A673 (cell line): ENCODE measurements at regions not wholly inside any gene's neighbourhood (a gene's known extent, or its start where the extent isn't known, plus 50 kb on each side); places are given as distances from the start of the nearest gene placed in this dataset.

Source experiments
- BruUV-seq: library from RNA; stranded (reverse); fragments of 400-500 nt; replicated peaks from 2 replicates; lab custom pipeline; 2021; lab: Mats Ljungman, UMichigan
- CTCF ChIA-PET: fragments of 300-600 bp; sonication (Branson Sonifier 250); formaldehyde crosslinking; loops from one replicate; lab custom pipeline; 2022; ENCODE audit warnings: antibody characterized with exemption; lab: Charles Lee
- POLR2A ChIA-PET: fragments of 300-600 bp; sonication (Branson Sonifier 250); formaldehyde crosslinking; loops from one replicate; lab custom pipeline; 2022; ENCODE audit warnings: antibody characterized with exemption; ENCODE audit not compliant: low non-redundant PET; lab: Charles Lee
- DNase-seq: peaks from one replicate; pipeline ENCODE4 v3.0.0-alpha.2; 2015; ENCODE audit warnings: low spot score
- H3K27ac ChIP-seq: fragments of 200-600 bp; sonication (generic); 2 replicates; pipeline ENCODE4 v1.5.1; 2016; ENCODE audit warnings: mixed run types, low read depth, mild to moderate bottlenecking, mixed read lengths, antibody characterized with exemption, low read length; ENCODE audit not compliant: poor library complexity, severe bottlenecking
- H3K27me3 ChIP-seq: fragments of 200-600 bp; sonication (generic); replicated peaks from 2 replicates; pipeline ENCODE4 v1.6.1; 2017; ENCODE audit warnings: mixed run types, low read depth, mild to moderate bottlenecking, mixed read lengths, antibody characterized with exemption, low read length; ENCODE audit not compliant: insufficient read depth, poor library complexity
- H3K36me3 ChIP-seq: fragments of 200-600 bp; sonication (generic); 2 replicates; pipeline ENCODE4 v1.6.1; 2016; ENCODE audit warnings: mixed run types, mild to moderate bottlenecking, mixed read lengths, antibody characterized with exemption, low read length; ENCODE audit not compliant: insufficient read depth, poor library complexity, severe bottlenecking
- H3K4me1 ChIP-seq: fragments of 200-600 bp; sonication (generic); 2 replicates; pipeline ENCODE4 v1.6.1; 2017; ENCODE audit warnings: mixed run types, mild to moderate bottlenecking, mixed read lengths, antibody characterized with exemption, low read length; ENCODE audit not compliant: insufficient read depth, poor library complexity, severe bottlenecking
- H3K4me3 ChIP-seq: fragments of 200-600 bp; sonication (generic); 2 replicates; pipeline ENCODE4 v1.5.1; 2016; ENCODE audit warnings: low read depth, mixed run types, mild to moderate bottlenecking, mixed read lengths, low read length; ENCODE audit not compliant: poor library complexity, severe bottlenecking
- H3K9me3 ChIP-seq: fragments of 200-600 bp; sonication (generic); 2 replicates; pipeline ENCODE4 v1.6.1; 2016; ENCODE audit warnings: mixed run types, low read depth, mild to moderate bottlenecking, mixed read lengths, antibody characterized with exemption, low read length; ENCODE audit not compliant: poor library complexity, severe bottlenecking
- EZH2 ChIP-seq: fragments of 200-600 bp; sonication (generic); IDR thresholded peaks from 2 replicates; pipeline ENCODE4 v1.6.1; 2017; ENCODE audit warnings: borderline replicate concordance, low read depth, mild to moderate bottlenecking, mixed read lengths, antibody characterized with exemption, low read length; ENCODE audit not compliant: poor library complexity, severe bottlenecking
- intact Hi-C: fragments of 100-400 bp; cut with micrococcal nuclease; formaldehyde crosslinking; loops from one replicate; pipeline ENCODE4 v1.10.0; 2022; ENCODE audit not compliant: unreplicated experiment
- TF ChIP-seq, protein P1 (sequence below): fragments of 300-800, 200-600 bp; sonication (generic); conservative IDR thresholded peaks from 2 replicates; pipeline ENCODE4 v1.5.1; 2017; ENCODE audit warnings: low read depth, mild to moderate bottlenecking, antibody characterized with exemption, low read length, moderate library complexity, mixed read lengths

DNA sequence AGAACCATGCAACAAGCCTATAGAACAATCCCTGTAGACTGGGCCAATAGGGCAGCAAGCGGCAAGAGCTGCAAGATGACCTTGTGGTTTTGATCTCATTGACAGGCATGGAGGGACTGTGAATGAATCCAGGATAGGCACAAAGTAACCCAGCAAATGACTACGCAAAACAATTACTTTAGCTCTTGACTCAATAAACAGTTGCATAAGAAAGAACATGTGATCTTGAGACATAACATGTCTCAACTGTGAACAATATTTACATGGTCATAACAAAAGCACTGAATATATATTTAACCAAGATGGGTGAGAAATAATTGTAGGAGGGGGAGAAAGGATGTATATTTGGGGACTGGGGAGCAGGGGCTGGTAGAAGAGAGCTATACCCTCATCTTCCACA lies 313.7 kb upstream of the CDH5 start:
- no peak for TF ChIP-seq EZH2
- TF ChIP-seq, protein P1, sequence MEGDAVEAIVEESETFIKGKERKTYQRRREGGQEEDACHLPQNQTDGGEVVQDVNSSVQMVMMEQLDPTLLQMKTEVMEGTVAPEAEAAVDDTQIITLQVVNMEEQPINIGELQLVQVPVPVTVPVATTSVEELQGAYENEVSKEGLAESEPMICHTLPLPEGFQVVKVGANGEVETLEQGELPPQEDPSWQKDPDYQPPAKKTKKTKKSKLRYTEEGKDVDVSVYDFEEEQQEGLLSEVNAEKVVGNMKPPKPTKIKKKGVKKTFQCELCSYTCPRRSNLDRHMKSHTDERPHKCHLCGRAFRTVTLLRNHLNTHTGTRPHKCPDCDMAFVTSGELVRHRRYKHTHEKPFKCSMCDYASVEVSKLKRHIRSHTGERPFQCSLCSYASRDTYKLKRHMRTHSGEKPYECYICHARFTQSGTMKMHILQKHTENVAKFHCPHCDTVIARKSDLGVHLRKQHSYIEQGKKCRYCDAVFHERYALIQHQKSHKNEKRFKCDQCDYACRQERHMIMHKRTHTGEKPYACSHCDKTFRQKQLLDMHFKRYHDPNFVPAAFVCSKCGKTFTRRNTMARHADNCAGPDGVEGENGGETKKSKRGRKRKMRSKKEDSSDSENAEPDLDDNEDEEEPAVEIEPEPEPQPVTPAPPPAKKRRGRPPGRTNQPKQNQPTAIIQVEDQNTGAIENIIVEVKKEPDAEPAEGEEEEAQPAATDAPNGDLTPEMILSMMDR, result no peak
- no peaks in the 10 kb centered on the region for H3K36me3 ChIP-seq
- no peak overlapping the region for H3K27ac ChIP-seq
- no TSS peak for BruUV-seq
- no peak for DNase-seq
- no peaks in the 10 kb centered on the region for H3K27me3 ChIP-seq
- intact Hi-C loops, result no loop called here
- ChIA-PET CTCF (no interaction called here), POLR2A (no interaction called here)
- peaks cover 1% of the 10 kb centered on the region for H3K4me1 ChIP-seq
- no peak overlapping the region for H3K4me3 ChIP-seq
- H3K9me3 ChIP-seq, result no peaks in the 10 kb centered on the region

DNA sequence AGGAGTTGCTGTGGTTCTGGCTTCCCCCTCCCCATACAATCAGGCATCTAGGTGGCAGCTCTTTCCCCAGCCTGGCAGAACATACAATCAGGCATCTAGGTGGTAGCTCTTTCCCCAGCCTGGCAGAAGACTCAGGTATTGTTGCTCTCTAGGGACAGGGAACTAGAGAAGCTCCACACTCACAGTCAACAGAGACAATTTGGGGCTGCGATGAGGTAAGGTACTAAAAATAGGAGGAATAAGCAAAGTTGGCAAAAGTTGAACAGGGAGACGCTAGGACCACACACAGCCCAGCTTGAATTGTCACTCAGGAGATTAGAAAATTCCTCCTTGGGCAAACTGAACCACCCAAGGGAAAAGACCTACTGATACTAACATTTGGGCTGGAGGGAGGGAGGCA lies 315.5 kb upstream of the CDH5 start:
- BruUV-seq, result no TSS peak
- intact Hi-C loops, result no loop called here
- no peak overlapping the region for H3K27ac ChIP-seq
- TF ChIP-seq EZH2, result no peak
- TF ChIP-seq, protein P1, result no peak
- POLR2A ChIA-PET, result no interaction called here
- no peaks in the 10 kb centered on the region for H3K4me1 ChIP-seq
- H3K27me3 ChIP-seq, result no peaks in the 10 kb centered on the region
- CTCF ChIA-PET, result interaction anchor here (0.6 kb wide), 1 partner anchor 1766 kb away, joined by 3 read pairs; no protein-coding TSS in a partner anchor
- no peaks in the 10 kb centered on the region for H3K9me3 ChIP-seq
- H3K36me3 ChIP-seq, result no peaks in the 10 kb centered on the region
- no peak overlapping the region for H3K4me3 ChIP-seq
- no peak for DNase-seq

GRCh38 chr16:66049865-66050264 lies 316.6 kb upstream of the CDH5 start:
- POLR2A ChIA-PET, result no interaction called here

More at GRCh38 chr16:66049865-66050264, 316.6 kb upstream of the CDH5 start:
- no peak for TF ChIP-seq EZH2
- TF ChIP-seq, protein P1, result no peak
- no peak overlapping the region for H3K27ac ChIP-seq
- H3K9me3 ChIP-seq, result no peaks in the 10 kb centered on the region
- H3K27me3 ChIP-seq, result no peaks in the 10 kb centered on the region
- intact Hi-C loops, result no loop called here
- no peak for DNase-seq
- no peaks in the 10 kb centered on the region for H3K4me1 ChIP-seq
- no TSS peak for BruUV-seq
- CTCF ChIA-PET, result no interaction called here
- no peak overlapping the region for H3K4me3 ChIP-seq
- H3K36me3 ChIP-seq, result no peaks in the 10 kb centered on the region
